ENCODE measurements at regions not wholly inside any gene's neighbourhood (a gene's known extent, or its start where the extent isn't known, plus 50 kb on each side); places are given as distances from the start of the nearest gene placed in this dataset.

DNA sequence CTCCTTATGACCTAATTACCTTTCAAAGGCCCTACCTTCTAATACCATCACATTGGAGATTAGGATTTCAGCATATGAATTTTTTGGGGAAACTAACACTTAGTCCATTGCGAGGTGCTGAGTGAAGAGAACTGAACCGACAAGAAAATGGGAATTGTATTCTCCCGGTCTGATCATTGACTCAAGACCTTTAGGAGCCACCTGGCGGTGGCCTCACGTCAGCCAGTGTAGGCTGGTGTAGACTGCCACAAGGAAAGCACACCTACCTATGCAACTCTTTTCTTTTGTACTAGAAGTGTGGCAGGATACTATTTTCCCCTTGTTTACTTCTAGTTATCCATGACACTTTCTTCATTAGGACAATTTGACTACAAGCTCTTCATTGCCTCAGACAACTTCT lies 333.5 kb upstream of the B3GALT2 start:
- Histone ChIP-seq H3K27ac (no peak overlapping the region), H3F3A (ENCODE audit: insufficient read depth, low read depth) (no peaks in the 10 kb centered on the region), H3K79me2 (ENCODE audit: low read depth) (no peaks in the 10 kb centered on the region), H3K4me2 (no peak overlapping the region), H3K9me2 (ENCODE audit: insufficient read depth) (no peaks in the 10 kb centered on the region), H3K4me3 (no peak overlapping the region), H3K9me3 (ENCODE audit: insufficient read depth, low read depth) (no peaks in the 10 kb centered on the region), H3K36me3 (ENCODE audit: low read depth) (no peaks in the 10 kb centered on the region), H3K27me3 (ENCODE audit: insufficient read depth, low read depth) (no peaks in the 10 kb centered on the region), H3K4me1 (replicated peaks; ENCODE audit: insufficient read depth) (no peaks in the 10 kb centered on the region), H4K20me1 (ENCODE audit: insufficient read depth) (no peaks in the 10 kb centered on the region), H2AFZ (no peak overlapping the region)
- POLR2A ChIA-PET (ENCODE audit: unreplicated experiment) = no interaction called here
- CTCF ChIA-PET = no interaction called here
- no TSS peak for BruUV-seq (replicated peaks)
- intact Hi-C loops (cut with micrococcal nuclease; ENCODE audit: unreplicated experiment) = no loop called here
- DNase-seq = no peak
- TF ChIP-seq, protein P1, sequence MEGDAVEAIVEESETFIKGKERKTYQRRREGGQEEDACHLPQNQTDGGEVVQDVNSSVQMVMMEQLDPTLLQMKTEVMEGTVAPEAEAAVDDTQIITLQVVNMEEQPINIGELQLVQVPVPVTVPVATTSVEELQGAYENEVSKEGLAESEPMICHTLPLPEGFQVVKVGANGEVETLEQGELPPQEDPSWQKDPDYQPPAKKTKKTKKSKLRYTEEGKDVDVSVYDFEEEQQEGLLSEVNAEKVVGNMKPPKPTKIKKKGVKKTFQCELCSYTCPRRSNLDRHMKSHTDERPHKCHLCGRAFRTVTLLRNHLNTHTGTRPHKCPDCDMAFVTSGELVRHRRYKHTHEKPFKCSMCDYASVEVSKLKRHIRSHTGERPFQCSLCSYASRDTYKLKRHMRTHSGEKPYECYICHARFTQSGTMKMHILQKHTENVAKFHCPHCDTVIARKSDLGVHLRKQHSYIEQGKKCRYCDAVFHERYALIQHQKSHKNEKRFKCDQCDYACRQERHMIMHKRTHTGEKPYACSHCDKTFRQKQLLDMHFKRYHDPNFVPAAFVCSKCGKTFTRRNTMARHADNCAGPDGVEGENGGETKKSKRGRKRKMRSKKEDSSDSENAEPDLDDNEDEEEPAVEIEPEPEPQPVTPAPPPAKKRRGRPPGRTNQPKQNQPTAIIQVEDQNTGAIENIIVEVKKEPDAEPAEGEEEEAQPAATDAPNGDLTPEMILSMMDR (conservative IDR thresholded peaks at IDR 0.05) = no peak
- TF ChIP-seq EZH2 (IDR thresholded peaks at IDR 0.05; ENCODE audit: low read depth) = no peak

- no peak overlapping the region for H3K4me2 ChIP-seq
- no TSS peak for BruUV-seq (replicated peaks)
- no peaks in the 10 kb centered on the region for H3K79me2 ChIP-seq (ENCODE audit: low read depth)
- no peaks in the 10 kb centered on the region for H3K9me2 ChIP-seq (ENCODE audit: insufficient read depth)
- intact Hi-C loops (cut with micrococcal nuclease; ENCODE audit: unreplicated experiment) = no loop called here
- H3F3A ChIP-seq (ENCODE audit: insufficient read depth, low read depth) = no peaks in the 10 kb centered on the region
- no peak overlapping the region for H3K27ac ChIP-seq
- no peaks in the 10 kb centered on the region for H3K36me3 ChIP-seq (ENCODE audit: low read depth)
- H3K4me3 ChIP-seq = no peak overlapping the region
- no peaks in the 10 kb centered on the region for H3K9me3 ChIP-seq (ENCODE audit: insufficient read depth, low read depth)
- no peak overlapping the region for H2AFZ ChIP-seq
- no peaks in the 10 kb centered on the region for H3K4me1 ChIP-seq (replicated peaks; ENCODE audit: insufficient read depth)
- ChIA-PET POLR2A (ENCODE audit: unreplicated experiment) (no interaction called here), CTCF (no interaction called here)
- TF ChIP-seq, protein P1 (conservative IDR thresholded peaks at IDR 0.05) = no peak
- TF ChIP-seq EZH2 (IDR thresholded peaks at IDR 0.05; ENCODE audit: low read depth) = no peak
- no peaks in the 10 kb centered on the region for H4K20me1 ChIP-seq (ENCODE audit: insufficient read depth)
- no peaks in the 10 kb centered on the region for H3K27me3 ChIP-seq (ENCODE audit: insufficient read depth, low read depth)
- DNase-seq = no peak
These were observed 330.5 kb upstream of the B3GALT2 start for GRCh38 chr1:193516755-193517388.

- no peak for DNase-seq
- CTCF ChIA-PET = no interaction called here
- H3K4me3 ChIP-seq = no peak overlapping the region
- no peaks in the 10 kb centered on the region for H3K9me3 ChIP-seq (ENCODE audit: insufficient read depth, low read depth)
- H3K79me2 ChIP-seq (ENCODE audit: low read depth) = no peaks in the 10 kb centered on the region
- no peak overlapping the region for H2AFZ ChIP-seq
- no peaks in the 10 kb centered on the region for H3F3A ChIP-seq (ENCODE audit: insufficient read depth, low read depth)
- POLR2A ChIA-PET (ENCODE audit: unreplicated experiment) = no interaction called here
- no TSS peak for BruUV-seq (replicated peaks)
- H3K4me2 ChIP-seq = no peak overlapping the region
- H3K36me3 ChIP-seq (ENCODE audit: low read depth) = no peaks in the 10 kb centered on the region
- intact Hi-C loops (cut with micrococcal nuclease; ENCODE audit: unreplicated experiment) = no loop called here
- H3K27me3 ChIP-seq (ENCODE audit: insufficient read depth, low read depth) = no peaks in the 10 kb centered on the region
- H3K27ac ChIP-seq = no peak overlapping the region
- H4K20me1 ChIP-seq (ENCODE audit: insufficient read depth) = no peaks in the 10 kb centered on the region
- no peaks in the 10 kb centered on the region for H3K4me1 ChIP-seq (replicated peaks; ENCODE audit: insufficient read depth)
- H3K9me2 ChIP-seq (ENCODE audit: insufficient read depth) = no peaks in the 10 kb centered on the region
- TF ChIP-seq, protein P1 (conservative IDR thresholded peaks at IDR 0.05) = no peak
- no peak for TF ChIP-seq EZH2 (IDR thresholded peaks at IDR 0.05; ENCODE audit: low read depth)
These were observed 328.0 kb upstream of the B3GALT2 start for GRCh38 chr1:193514397-193514796.

Measured in PC-9 (cell line).